Inflammatory macrophage treated with lipopolysaccharide for 4 hours (primary cell): ENCODE measurements at regions not wholly inside any gene's neighbourhood (a gene's known extent, or its start where the extent isn't known, plus 50 kb on each side); places are given as distances from the start of the nearest gene placed in this dataset.

Experiments used
- DNase-seq: peaks from one replicate; pipeline ENCODE4 v3.0.0-alpha.2; 2020

DNA sequence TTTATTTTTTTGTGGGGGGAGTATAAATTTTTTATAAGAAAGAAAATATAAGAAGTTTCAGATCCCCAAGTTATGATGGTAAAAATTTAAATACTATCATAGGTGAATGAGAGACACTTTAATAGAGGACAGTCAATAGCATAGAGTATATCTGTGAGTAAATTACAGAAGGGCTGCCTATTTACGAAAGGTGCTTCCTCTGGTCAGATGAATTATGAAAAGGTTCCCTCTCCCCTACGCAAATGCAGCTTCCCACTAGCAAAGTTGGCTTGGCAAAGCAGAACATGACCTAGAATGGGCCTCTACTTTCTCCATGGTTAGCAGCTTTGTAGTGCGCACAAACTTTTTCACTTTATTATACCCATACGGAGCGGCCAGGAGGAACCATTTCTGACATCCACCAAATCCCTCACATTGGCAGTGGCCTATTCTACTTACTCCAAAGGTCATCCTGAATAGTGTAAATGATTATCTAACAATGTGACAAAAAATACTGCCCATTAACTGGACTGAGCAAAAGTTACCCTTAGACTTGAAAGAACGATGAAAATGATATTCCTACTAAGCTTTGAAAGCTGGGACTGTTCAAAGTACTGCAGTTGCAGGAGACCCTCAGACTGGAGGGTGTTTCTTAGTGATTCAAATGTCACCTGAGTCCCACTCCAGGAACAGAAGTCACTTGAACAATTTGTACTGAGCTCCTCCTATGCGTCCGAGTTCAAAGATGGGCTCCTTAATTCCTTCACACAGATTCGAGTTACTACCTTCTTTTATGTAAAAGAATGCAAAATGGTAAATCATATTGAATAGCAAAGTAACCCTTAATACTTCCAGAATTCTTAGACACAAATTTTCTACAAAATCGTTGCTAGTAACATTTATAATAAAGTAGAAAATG lies 148.5 kb downstream of the NOL4 start:
- DNase-seq: no peak

DNA sequence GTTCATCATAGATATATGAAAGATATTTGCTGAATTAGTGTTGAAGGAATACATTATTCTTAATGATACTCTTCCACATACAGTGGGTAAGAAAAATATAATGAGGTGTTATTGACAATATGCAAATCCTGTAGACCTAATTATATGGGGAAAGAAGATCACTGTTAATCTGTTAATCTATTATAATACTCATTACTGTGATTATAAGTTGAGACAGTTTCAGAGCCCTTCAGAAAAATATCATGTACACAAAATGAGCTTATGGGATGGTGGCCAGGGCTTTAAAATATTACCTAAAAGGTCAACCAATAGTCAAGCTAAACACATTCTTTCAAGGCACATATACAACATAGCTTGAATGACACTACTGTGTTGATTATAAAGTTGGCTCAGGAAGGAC lies 163.5 kb downstream of the NOL4 start:
- DNase-seq: no peak

DNA sequence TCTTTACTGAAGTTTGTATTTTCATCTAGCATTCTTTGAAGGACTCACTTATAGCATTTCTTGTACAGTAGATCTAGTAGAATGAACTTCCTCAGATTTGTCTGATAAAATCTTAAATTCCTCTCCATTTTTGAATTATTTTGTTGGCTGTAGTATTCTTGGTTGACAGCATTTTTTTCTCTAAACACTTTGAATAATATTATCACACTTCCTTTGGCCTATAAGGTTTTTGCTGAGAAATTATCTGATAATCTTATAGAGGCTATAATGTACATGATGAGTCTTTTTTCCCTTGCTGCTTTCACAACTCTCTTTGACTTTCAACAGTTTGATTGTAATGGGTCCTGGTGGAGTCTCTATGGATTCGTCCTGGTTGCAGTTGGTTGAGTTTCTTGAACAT lies 169.5 kb downstream of the NOL4 start:
- DNase-seq: no peak

DNA sequence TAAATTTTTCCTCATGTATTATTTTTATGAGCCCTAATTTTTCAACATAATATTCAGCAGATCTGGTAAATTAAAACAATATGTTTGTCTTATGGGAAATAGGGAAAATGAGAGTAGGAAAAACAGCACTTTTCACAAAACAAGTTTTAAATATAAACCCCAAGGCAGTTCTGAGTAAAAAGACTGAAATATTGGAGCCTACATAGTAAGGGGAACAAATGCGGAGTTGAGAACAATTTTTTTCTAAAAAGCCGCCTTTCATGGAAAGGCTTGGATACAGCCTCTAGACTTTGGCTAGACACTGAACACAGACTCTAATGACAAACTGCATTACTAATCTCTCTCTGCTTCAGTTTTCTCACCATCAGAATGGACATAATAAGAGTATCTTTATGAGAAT lies 174.1 kb downstream of the NOL4 start:
- DNase-seq: no peak

DNA sequence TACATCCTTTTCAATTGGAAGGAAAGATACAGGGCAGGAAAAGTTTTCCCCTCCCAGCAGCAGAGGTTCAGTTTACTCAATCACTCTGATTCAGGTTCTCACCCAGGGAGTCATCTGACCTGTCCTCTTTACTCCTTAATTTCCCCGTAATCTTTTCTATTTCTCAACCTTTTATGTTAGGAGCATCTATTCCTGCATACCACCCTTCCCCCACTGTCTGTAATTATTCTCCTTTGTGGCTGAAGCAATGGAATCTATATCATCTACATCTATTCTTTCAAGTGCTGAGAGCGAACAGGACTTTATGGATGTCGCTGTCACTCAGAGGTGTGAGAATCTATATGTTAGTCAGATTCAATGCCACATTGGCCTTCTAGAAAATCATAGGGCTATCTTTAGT lies 175.2 kb downstream of the NOL4 start:
- DNase-seq: no peak

DNA sequence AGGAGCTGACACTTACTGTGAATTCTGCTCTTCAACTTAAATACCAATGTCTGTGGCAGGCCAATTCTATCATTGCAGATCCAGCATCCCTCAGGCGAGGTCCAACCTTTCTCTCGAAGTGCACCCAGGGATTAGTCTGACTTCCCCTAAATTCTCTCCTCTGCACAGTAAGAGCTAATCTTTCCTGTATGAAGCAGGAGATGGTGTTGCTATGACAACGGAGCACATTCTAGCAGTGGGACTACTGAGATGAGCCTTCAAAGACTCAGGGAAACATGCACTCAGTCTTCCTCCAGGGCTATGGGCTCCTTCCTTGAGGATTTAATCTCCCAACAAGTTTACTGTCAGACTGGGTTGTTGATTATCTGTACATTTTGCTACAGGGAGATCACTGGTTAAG lies 176.3 kb downstream of the NOL4 start:
- DNase-seq: no peak

DNA sequence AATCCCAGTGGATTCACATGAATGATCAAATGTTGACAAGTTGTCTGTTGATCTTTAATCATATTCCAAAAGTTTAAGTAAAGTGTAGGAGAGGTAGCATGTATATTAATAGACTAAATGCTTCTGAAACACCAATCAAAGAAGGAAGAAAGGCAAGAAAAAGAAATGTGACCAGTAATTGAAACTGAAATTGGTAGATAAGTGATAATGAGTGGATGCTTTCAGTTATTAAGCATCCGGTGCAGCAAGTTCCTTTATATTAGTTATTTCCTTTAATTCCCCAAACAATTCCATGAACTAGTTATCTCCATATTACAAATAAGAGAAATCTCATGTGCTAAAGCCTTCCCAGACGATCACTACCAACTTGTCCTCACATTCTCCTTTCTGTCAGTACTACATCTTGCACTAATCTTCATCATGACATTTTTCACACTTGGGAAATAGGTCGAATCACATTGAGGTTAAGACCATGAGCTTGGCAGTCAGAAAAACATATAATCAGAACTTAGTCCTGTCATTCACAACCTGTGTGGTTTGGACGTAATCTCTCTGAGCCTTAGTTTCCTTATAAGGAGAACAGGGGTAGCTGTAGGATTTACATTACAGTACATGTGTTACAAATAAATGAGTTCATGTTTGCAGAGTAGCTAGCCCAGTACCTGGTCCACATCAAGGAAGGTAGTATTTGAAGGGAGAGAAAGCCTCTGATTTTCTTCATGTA lies 182.1 kb downstream of the NOL4 start:
- no peak for DNase-seq

DNA sequence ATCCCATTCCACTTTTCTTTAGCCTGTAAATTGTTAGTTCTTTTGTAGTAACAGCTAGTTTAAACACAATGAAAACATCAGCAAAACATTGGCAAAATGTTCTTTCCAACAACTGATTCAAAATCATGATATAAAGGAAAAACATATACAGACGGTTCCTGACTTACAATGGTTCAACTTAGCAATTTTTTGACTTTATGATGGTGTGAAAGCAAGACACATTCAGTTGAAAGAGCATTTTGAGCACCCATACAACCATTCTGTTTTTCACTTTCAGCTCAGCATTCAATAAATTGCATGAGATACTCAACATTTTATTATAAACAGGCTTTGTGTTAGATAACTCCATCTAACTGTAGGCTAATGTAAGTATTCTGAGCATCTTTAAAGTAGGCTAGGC lies 185.1 kb downstream of the NOL4 start:
- DNase-seq: no peak

DNA sequence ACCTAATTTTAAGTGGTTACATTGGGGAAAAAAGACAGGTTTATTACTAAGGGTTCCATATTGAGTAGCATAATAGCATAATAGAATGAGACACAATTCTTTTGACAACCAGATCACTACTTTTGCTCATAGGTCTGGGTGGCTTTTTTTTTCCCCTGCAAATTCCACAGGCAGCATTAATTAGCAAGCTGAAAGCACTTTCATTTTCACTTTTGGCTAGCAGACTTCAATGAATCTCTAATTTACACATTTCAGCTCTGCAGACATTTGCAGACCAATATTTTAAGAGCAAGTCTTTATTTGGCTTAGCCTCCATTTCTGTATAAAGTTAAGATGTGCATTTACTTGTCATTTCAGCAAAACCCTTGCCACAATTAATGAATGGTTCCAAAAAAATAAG lies 185.5 kb downstream of the NOL4 start:
- no peak for DNase-seq

DNA sequence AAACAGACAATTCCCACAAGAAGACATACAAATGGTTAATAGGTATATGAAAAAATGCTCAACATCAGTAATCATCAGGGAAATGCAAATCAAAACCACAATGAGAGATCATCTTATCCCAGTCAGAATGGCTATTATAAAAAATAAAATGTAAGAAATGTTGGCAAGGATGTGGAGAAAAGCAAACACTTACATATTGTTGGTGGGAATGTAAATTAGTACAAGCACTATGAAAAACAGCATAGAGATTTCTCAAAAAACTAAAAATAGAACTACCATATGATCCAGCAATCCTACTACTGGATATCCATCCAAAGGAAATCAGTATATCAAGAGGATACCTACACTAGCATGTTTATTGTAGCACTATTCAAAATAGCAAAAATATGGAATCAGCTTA lies 186.6 kb downstream of the NOL4 start:
- DNase-seq: no peak

DNA sequence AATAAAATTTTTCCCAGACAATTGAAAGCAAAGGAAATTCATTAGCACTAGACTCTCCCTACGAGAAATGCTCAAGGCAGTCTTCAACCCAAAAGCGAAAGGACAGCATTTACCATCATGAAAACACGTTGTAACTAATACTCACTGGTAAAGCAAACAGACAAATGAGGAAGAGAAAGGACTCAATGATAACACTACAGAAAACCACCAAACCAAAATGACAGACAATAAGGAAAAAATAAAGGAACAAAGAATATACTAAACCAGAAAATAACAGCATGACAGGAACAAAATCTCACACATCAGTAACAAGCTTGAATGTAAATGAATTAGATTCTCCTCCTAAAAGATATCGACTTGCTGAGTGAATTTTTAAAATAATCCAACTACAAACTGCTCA lies 190.7 kb downstream of the NOL4 start:
- no peak for DNase-seq

DNA sequence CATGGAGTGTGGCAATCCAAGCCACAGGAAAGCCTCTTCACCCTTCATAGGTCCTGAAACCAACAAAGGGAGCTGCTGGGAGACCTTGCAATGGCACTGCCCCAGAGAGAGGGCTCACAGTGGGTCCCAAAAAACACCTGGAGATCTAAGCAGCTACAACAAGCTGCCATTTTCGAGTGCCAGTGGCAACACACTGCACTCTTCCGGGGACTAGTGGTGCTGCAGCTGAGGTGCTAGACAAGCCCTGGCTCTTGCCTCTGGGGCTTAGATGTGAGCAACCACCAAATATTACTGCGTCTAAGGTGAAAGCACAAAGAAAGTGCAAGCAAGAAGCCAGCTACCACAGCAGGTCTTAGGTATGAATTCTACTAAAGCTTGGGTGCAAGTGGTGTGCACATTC lies 192.9 kb downstream of the NOL4 start:
- no peak for DNase-seq

DNA sequence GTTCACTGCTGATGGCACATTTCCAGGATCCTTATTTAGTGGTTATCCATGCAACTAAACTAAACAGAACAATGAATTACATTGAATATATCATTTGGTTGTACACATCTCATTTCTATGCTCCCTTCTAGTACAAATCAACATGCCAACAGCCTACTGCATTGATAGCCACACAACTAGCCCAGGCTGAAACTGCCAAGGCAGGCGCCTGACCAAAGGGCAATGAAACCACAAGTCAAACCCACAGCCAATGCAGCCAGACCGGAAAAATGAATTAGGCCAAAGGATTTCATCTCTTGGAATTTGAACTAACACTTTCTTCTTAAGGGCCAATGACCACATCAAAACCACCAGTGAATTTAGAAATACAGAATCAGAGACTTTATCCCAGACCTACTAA lies 196.4 kb downstream of the NOL4 start:
- DNase-seq: no peak

DNA sequence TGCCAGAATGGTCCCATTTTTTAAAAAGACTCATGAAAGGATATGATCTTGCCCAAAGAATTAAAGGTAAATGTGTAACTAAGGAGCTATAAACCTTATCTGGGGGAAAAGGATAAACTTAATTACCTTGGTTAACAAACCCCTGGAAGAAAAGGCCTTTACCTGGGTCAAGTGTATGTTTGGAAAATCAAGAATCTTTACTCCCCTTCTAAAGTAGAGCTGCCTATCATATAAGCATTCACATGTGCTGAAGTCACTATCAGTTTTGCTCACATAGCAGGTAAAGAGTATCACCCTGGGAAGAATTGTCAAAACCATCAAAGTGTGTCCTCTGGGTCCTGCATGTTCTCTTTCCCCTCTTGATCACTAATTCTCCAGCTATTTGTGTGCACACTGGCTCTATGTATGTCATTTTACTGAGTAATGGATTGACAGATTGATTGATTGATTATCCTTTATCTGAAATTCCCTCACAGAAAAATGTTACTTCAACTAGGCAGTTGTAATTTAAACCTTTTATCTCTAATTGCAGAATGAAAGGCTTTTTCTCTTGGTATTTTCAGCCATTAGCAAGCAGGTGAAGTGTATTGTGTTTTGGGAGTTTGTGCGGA lies 199.4 kb downstream of the NOL4 start:
- no peak for DNase-seq

DNA sequence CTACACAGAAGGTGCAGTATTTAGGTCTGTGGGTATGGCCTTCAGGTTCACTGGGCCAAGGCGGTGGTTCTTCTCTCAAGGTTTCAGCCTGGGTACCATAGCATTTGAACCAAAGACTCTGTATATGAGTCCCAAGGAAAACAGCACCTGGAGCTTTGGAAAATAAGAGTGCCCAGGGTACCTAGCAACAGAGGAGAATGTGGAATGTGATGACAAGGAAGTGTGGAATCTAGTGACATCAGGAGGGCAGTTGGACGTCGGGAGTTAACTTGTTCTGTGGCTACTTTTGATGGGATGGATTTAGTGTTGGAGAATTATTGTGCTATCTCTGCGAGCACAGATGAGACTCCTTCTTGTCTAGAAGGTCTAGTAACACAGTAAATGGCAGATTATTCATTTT lies 201.2 kb downstream of the NOL4 start:
- DNase-seq: no peak

DNA sequence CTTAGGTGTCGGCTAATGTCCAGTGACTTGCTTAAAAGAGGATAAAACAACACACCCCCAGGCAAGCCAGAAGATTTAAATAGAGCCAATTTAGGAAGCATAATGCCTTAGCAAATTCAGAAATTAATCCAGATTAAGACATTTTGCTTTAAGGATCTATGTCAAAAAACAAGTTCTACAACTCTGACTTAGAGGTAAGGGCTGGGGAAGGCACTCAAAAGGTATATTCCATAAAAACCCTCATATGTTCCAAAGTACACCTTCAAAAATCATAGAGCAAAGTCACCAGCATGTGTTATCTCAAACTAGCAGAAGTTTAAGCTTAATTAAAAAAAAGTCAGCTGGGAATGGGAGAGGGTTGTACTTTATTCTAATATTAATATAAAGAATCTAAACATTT lies 206.4 kb downstream of the NOL4 start:
- no peak for DNase-seq

DNA sequence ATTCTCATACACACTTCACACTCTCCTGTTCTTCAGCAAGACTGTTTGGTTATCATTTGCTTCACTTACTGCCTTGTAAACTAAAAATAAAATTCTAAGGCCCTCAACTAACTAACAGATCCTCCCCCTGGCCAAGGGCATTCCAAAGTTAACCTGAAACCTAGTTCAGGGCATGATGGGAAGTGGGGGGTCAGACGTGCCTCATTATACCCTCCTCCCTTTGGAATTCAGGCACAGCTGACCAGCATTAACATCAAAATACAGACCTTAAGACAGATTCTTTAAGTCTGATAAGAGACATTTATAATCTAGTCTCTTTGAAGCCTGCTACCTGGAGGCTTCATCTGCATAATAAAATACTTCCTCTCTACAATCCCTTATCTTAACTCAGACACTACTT lies 221.0 kb downstream of the NOL4 start:
- no peak for DNase-seq

DNA sequence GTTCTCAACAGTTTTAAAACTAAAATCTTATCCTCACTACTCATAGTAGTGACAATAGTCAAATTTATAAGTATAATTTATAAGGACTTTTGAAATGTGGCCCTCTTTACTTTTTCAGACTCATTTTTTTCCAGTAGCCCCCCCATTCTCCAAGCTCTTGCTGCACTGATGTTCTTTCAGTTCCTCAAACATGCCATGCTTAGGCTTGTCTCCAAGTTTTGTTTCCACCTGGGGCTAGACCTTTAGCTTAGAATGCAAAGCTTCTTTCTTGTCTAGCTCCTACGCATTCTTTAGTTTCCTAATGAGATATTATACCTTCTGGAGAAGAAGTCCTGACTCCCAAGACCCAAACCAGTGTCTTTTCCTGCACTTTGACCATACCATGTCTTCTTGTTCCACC lies 222.6 kb downstream of the NOL4 start:
- no peak for DNase-seq

DNA sequence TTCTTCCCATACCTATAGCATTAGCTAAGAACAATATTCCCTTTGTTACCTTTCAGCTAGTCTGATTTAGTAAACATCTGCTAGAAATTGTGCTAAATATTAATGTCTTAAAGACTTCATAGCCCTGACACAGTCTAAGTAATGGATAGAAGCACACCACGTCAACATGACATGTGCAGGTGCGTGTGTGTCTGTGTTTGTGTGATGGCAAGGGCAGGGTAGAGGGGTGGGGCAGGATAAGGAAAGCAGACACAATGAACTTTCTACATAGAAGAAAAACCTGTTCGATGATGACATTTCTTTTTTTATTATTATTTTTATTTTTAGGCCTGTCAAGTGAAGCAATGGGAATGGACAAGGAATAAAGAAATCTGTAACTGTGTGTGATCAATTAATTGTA lies 223.3 kb downstream of the NOL4 start:
- DNase-seq: no peak

DNA sequence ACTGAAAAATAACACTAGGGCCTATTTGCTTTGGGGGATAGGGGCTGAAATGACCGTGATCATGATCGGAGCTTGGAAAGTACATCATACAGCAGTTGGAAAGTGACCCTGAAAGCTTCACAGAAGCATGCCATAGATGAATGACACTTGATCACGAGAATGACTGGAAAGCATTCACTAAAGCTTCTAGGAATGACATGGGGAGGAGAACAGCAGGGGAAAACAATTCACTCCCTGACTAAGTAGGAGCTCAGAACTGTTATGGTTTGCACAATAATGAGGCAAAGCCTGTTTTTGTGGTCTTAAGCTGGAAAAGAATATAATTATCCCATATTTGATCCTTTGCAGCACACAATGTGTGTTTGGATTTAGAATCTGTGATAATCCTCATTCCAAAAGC lies 237.5 kb downstream of the NOL4 start:
- DNase-seq: no peak

DNA sequence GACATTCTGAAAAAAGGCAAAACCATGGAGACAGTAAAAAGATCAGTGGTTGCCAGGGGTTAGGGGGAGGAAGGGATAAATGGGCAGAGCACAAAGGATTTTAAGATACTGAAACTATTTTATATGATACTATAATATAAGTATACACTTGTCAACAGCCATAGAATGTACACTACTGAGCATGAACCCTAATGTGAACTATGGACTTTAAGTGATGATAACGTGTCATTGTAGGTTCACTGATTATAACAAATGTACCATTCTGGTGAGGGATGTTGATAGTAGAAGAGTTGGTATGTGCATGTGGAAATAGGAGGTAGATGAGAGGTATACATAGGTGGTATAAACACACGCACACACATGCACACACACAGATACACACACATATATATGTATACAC lies 241.6 kb downstream of the NOL4 start:
- DNase-seq: no peak

DNA sequence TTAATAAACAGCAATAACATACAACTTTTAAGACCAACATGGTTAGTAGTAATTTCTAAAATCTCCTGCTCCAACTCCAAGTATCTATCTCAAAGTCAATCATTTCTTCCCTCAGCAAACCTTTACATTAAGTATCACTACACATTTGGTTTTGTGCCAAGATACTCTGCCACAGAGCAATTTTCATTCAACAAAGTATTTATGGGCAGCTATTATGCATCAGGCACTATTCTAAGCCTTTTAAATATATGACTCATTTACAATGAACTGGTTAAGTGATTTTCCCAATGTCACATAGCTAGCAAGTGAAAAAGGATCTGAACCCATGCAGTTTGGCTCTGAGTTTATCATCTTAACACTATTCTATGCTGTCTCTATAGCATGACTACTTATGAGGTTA lies 264.3 kb downstream of the NOL4 start:
- no peak for DNase-seq

DNA sequence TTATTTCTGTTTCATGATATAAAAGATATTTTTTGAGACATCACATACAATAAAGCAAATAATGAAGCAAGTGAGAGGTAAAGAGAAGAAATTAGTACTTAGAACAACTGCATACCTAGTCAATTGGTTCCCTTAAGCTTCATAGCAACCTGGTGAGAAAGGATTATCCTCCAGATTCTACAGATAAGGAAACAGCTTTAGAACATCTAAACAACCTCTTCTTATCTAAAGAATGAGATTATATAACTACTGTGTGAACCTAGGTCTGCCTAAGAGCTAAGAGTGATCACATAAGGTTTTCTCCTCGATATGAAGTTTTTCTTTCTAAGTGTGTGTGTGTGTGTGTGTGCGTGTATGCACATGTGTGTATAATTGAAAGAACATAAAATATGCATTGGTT lies 265.1 kb downstream of the NOL4 start:
- DNase-seq: no peak

DNA sequence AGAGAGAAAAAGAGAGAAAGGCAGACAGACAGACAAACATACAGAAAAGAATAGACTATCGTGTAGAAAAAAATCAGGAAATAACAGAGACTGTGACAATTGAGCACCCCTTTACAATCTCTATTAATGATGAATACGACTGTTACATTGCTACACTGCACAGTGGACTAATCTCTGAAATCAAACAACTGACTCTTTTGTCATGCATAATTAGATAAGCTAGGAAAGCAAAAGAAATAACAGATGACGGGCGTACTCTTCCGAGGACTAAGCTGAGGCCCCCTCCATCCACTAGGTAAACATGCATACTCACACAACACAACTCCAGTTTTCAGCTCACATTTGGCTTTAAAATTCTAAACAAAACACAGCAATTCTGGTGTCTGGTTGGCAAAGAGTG lies 267.0 kb downstream of the NOL4 start:
- DNase-seq: no peak
